PC-9 (cell line): ENCODE measurements at regions not wholly inside any gene's neighbourhood (a gene's known extent, or its start where the extent isn't known, plus 50 kb on each side); places are given as distances from the start of the nearest gene placed in this dataset.

ENCODE experiments used
- BruUV-seq: library from RNA; stranded (reverse); fragments of 400-500 nt; replicated peaks from 2 replicates; lab custom pipeline; 2021; lab: Mats Ljungman, UMichigan
- CTCF ChIA-PET: fragments of 300-600 bp; sonication (Branson Sonifier 250); formaldehyde crosslinking; loops from one replicate; lab custom pipeline; 2022; ENCODE audit warnings: antibody characterized with exemption; lab: Charles Lee
- POLR2A ChIA-PET: fragments of 300-600 bp; sonication (Branson Sonifier 250); formaldehyde crosslinking; loops from one replicate; lab custom pipeline; 2022; ENCODE audit warnings: antibody characterized with exemption; ENCODE audit not compliant: unreplicated experiment; lab: Charles Lee
- DNase-seq, 2 experiments: peaks; one replicate each; pipeline versions ENCODE4 v3.0.0 to v3.0.0-alpha.2; 2015 to 2022; ENCODE audit warnings: mixed read lengths in 1 of 2
- H2AFZ ChIP-seq: fragments of 200-600 bp; sonication (generic); 2 replicates; pipeline ENCODE4 v1.8.1; 2017; ENCODE audit warnings: antibody characterized with exemption
- H3F3A ChIP-seq: fragments of 200-600 bp; sonication (generic); 2 replicates; pipeline ENCODE4 v1.8.1; 2017; ENCODE audit warnings: antibody characterized with exemption, mild to moderate bottlenecking, low read depth; ENCODE audit not compliant: insufficient read depth
- H3K27ac ChIP-seq: fragments of 200-600 bp; sonication (generic); 2 replicates; pipeline ENCODE4 v1.6.1; 2016; ENCODE audit warnings: mixed run types
- H3K27me3 ChIP-seq: fragments of 200-600 bp; sonication (generic); 2 replicates; pipeline ENCODE4 v1.6.1; 2016; ENCODE audit warnings: low read depth, mixed run types; ENCODE audit not compliant: insufficient read depth
- H3K36me3 ChIP-seq: fragments of 200-600 bp; sonication (generic); 2 replicates; pipeline ENCODE4 v1.6.1; 2016; ENCODE audit warnings: low read depth, mixed run types
- H3K4me1 ChIP-seq: fragments of 200-600 bp; sonication (generic); replicated peaks from 2 replicates; pipeline ENCODE4 v1.6.1; 2016; ENCODE audit warnings: mixed run types; ENCODE audit not compliant: insufficient read depth
- H3K4me2 ChIP-seq: fragments of 200-600 bp; sonication (generic); 2 replicates; pipeline ENCODE4 v1.6.1; 2017; ENCODE audit warnings: mixed run types
- H3K4me3 ChIP-seq: fragments of 200-600 bp; sonication (generic); 2 replicates; pipeline ENCODE4 v1.6.1; 2016; ENCODE audit warnings: mixed run types
- H3K79me2 ChIP-seq: fragments of 200-600 bp; sonication (generic); 2 replicates; pipeline ENCODE4 v1.6.1; 2017; ENCODE audit warnings: low read depth, mixed run types
- H3K9me2 ChIP-seq: fragments of 200-600 bp; sonication (generic); 2 replicates; pipeline ENCODE4 v1.8.1; 2017; ENCODE audit warnings: mild to moderate bottlenecking; ENCODE audit not compliant: insufficient read depth
- H3K9me3 ChIP-seq: fragments of 200-600 bp; sonication (generic); 2 replicates; pipeline ENCODE4 v1.8.1; 2016; ENCODE audit warnings: low read depth; ENCODE audit not compliant: insufficient read depth
- H4K20me1 ChIP-seq: fragments of 200-600 bp; sonication (generic); 2 replicates; pipeline ENCODE4 v1.8.1; 2017; ENCODE audit not compliant: insufficient read depth
- EZH2 ChIP-seq: fragments of 200-600 bp; sonication (generic); IDR thresholded peaks from 2 replicates; pipeline ENCODE4 v1.8.0; 2017; ENCODE audit warnings: antibody characterized with exemption, low read depth
- intact Hi-C: fragments of 100-400 bp; cut with micrococcal nuclease; formaldehyde crosslinking; loops from one replicate; pipeline ENCODE4 v1.10.0; 2022; ENCODE audit not compliant: unreplicated experiment
- TF ChIP-seq, protein P1 (sequence below): fragments of 200-600 bp; sonication (generic); conservative IDR thresholded peaks from 2 replicates; pipeline ENCODE4 v1.6.1; 2017; ENCODE audit warnings: mixed run types, antibody characterized with exemption, mild to moderate bottlenecking, moderate library complexity

DNA sequence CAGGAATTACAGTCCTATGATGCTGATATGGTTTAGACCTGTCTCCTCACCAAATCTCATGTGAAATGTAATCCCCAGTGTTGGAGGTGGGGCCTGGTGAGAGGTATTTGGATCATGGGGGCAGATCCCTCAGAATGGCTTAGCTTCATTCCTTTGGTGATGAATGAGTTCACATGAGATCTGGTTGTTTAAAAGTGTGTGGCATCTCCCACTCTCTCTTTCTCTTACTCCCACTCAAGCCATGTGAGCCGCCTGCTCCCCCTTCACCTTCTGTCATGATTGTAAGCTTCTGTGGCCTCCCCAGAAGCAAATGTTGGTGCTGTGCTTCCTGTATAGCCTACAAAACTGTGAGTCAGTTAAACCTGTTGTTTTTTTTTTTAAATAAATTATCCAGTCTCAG is 89.4 kb upstream of the ARHGAP5 start:
- intact Hi-C loops: no loop called here
- H3K27me3 ChIP-seq: no peaks in the 10 kb centered on the region
- no peaks in the 10 kb centered on the region for H3K36me3 ChIP-seq
- no peaks in the 10 kb centered on the region for H3K79me2 ChIP-seq
- BruUV-seq: no TSS peak
- ChIA-PET CTCF (no interaction called here), POLR2A (no interaction called here)
- no peak for DNase-seq
- H3K9me2 ChIP-seq: no peaks in the 10 kb centered on the region
- H3K9me3 ChIP-seq: peaks cover 1% of the 10 kb centered on the region; the same call in 1 of the 2 replicates
- peaks cover 11% of the 10 kb centered on the region for H3K4me1 ChIP-seq
- no peak overlapping the region for H3K4me3 ChIP-seq
- H4K20me1 ChIP-seq: no peaks in the 10 kb centered on the region
- H3F3A ChIP-seq: no peaks in the 10 kb centered on the region
- H3K27ac ChIP-seq: no peak overlapping the region
- no peak overlapping the region for H2AFZ ChIP-seq
- TF ChIP-seq, protein P1, sequence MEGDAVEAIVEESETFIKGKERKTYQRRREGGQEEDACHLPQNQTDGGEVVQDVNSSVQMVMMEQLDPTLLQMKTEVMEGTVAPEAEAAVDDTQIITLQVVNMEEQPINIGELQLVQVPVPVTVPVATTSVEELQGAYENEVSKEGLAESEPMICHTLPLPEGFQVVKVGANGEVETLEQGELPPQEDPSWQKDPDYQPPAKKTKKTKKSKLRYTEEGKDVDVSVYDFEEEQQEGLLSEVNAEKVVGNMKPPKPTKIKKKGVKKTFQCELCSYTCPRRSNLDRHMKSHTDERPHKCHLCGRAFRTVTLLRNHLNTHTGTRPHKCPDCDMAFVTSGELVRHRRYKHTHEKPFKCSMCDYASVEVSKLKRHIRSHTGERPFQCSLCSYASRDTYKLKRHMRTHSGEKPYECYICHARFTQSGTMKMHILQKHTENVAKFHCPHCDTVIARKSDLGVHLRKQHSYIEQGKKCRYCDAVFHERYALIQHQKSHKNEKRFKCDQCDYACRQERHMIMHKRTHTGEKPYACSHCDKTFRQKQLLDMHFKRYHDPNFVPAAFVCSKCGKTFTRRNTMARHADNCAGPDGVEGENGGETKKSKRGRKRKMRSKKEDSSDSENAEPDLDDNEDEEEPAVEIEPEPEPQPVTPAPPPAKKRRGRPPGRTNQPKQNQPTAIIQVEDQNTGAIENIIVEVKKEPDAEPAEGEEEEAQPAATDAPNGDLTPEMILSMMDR: no peak
- no peak for TF ChIP-seq EZH2
- H3K4me2 ChIP-seq: no peak overlapping the region

DNA sequence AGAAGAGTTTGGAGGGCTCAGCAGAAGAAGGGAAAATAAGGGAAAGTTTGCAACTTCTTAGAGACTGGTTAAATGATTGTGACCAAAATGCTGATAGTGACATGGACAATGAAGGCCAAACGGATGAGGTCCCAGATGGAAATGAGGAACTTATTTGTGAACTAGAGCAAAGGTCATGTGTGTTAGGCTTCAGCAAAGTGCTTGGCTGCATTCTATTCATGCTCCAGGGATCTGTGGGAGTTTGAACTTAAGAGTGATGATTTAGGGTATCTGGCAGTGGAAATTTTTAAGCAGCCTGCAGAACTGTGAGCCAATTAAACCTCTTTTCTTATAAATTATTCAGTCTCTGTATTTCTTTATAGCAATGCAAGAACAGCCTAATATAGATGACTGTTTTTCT is 88.9 kb upstream of the ARHGAP5 start:
- Histone ChIP-seq H3K4me1 (peaks cover 11% of the 10 kb centered on the region), H3K36me3 (no peaks in the 10 kb centered on the region), H3K9me3 (no peaks in the 10 kb centered on the region), H3K27ac (no peak overlapping the region), H3K9me2 (no peaks in the 10 kb centered on the region), H4K20me1 (no peaks in the 10 kb centered on the region), H3K79me2 (no peaks in the 10 kb centered on the region), H3K4me2 (no peak overlapping the region), H3F3A (no peaks in the 10 kb centered on the region), H3K4me3 (no peak overlapping the region), H3K27me3 (no peaks in the 10 kb centered on the region), H2AFZ (no peak overlapping the region)
- TF ChIP-seq, protein P1: no peak
- TF ChIP-seq EZH2: no peak
- intact Hi-C loops: no loop called here
- no TSS peak for BruUV-seq
- ChIA-PET POLR2A (no interaction called here), CTCF (no interaction called here)
- DNase-seq: no peak

DNA sequence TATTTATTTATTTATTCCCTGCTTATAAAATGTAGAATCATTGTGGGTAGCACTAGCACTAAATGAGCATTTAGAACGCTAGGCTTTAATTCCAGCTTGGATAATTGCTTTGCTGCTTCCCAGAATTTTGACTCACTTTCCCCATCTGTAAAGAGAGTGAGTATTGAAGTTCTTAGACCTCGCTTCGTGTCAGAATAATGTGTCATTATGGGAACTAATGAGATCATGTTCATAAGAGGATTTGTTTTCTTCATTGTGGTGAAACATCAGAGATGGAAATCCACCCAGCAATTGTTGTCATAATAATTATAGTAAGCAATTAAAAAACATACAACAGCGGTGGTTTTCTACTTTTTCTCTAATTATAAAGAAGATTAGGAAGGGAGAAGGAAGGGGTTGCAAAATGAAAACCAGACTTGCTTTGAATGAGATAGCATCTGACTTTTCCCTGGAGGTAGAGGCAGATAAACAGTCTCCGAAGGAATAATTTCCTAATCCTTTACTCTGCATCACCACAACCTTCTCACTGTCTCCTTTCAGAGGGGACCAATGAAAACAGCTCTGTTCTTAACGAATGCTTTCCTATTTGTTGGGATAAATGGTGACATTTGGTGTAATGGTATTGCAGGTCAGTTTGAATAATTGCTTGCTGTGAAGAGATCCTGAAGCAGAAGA is 86.8 kb upstream of the ARHGAP5 start:
- Histone ChIP-seq H3K36me3 (no peaks in the 10 kb centered on the region), H3K79me2 (no peaks in the 10 kb centered on the region), H4K20me1 (no peaks in the 10 kb centered on the region), H3F3A (no peaks in the 10 kb centered on the region), H3K27ac (no peak overlapping the region), H3K4me3 (no peak overlapping the region), H3K9me3 (no peaks in the 10 kb centered on the region), H3K27me3 (no peaks in the 10 kb centered on the region), H3K9me2 (no peaks in the 10 kb centered on the region), H2AFZ (no peak overlapping the region), H3K4me2 (no peak overlapping the region), H3K4me1 (peaks cover 21% of the 10 kb centered on the region)
- no peak for TF ChIP-seq EZH2
- TF ChIP-seq, protein P1: no peak
- intact Hi-C loops: no loop called here
- no TSS peak for BruUV-seq
- POLR2A ChIA-PET: no interaction called here
- CTCF ChIA-PET: no interaction called here
- DNase-seq: no peak
